Prostate gland (tissue), 2 donors: ENCODE measurements at regions not wholly inside any gene's neighbourhood (a gene's known extent, or its start where the extent isn't known, plus 50 kb on each side); places are given as distances from the start of the nearest gene placed in this dataset.

Experiments
- DNase-seq: peaks from one replicate; pipeline ENCODE4 v3.0.0-alpha.2; 2019; ENCODE audit warnings: low spot score
- H3K27ac ChIP-seq, 2 donors: fragments of 200-600 bp; sonication (generic); 2 replicates each; pipeline ENCODE4 v1.5.1; 2017 to 2019
- H3K27me3 ChIP-seq: fragments of 200-600 bp; sonication (generic); replicated peaks from 2 replicates; pipeline ENCODE4 v1.5.1; 2019; ENCODE audit not compliant: insufficient read depth
- H3K36me3 ChIP-seq, 2 donors: fragments of 200-600 bp; sonication (generic); 1 replicate in 1 of 2; 2 replicates in 1 of 2; pipeline versions ENCODE4 v1.5.1 to v1.8.1; 2017 to 2019
- H3K4me1 ChIP-seq: fragments of 200-600 bp; sonication (generic); replicated peaks from 2 replicates; pipeline ENCODE4 v1.5.1; 2019
- H3K4me3 ChIP-seq, 2 donors: fragments of 200-600 bp; sonication (generic); 2 replicates each; pipeline ENCODE4 v1.5.1; 2017 to 2019
- H3K9me3 ChIP-seq: fragments of 200-600 bp; sonication (generic); 2 replicates; pipeline ENCODE4 v1.5.1; 2017
- POLR2A ChIP-seq: fragments of 450-650 bp; IDR thresholded peaks from one replicate; pipeline ENCODE4 v1.6.1; 2016; ENCODE audit warnings: antibody characterized with exemption, mild to moderate bottlenecking
- POLR2AphosphoS5 ChIP-seq: sonication (generic); formaldehyde crosslinking; IDR thresholded peaks from one replicate; pipeline ENCODE4 v1.6.1; 2017; ENCODE audit warnings: antibody characterized with exemption
- WGBS: methylation state at CpG from one replicate; pipeline ENCODE4 v1.1.5; 2018; 5-methylcytosine and 5-hydroxymethylcytosine counted together
- intact Hi-C: fragments of 100-400 bp; cut with DNase I; formaldehyde crosslinking; loops from one replicate; pipeline ENCODE4 v1.14.2; 2022
- TF ChIP-seq, protein P1 (sequence below), 4 experiments: fragments of 200-600 bp in 2 of 4; fragments of 450-650 bp in 2 of 4; sonication (generic) in 2 of 4; IDR thresholded peaks; 1 replicate in 3 of 4; 2 replicates in 1 of 4; pipeline ENCODE4 v1.5.1; 2016 to 2019; ENCODE audit warnings: antibody characterized with exemption in 4 of 4, mild to moderate bottlenecking in 2 of 4, moderate library complexity in 2 of 4

DNA sequence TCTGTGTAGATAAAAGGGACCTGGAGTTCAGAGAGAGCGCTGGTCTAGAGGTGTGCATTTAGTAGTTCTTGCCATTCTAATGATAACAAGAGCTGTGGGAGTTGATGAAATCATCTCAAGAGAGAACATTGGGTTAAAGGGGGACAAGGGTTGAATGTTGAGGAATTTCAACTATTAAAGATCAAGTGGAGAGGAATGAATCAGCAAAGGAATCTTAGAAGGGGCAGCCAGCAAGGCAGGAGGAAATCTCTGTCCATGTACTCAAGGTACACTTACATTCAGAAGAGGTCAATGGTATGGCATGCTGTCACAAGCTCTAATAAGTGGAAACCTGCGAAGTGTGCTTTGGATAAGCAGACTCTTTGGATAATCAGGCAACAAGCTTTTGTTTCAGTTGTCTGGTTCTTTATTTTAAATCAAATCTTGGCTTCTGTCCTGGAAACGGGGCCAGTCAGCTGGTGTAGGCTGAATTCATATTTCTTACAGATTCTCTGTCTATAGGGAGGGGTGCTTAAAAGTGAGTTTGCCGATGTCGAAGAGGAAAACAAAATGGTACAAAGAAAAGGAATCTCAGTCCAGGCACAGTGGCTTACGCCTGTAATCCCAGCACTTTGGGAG, 320.5 kb upstream of the CD180 start:
- Histone ChIP-seq H3K4me1 (no peaks in the 10 kb centered on the region), H3K27me3 (no peaks in the 10 kb centered on the region), H3K36me3 (no peaks in the 10 kb centered on the region), H3K27ac (no peak overlapping the region), H3K9me3 (no peaks in the 10 kb centered on the region), H3K4me3 (no peak overlapping the region)
- 75% methylated on average over 6 of the region's 6 CpGs for WGBS
- intact Hi-C loops = no loop called here
- DNase-seq = no peak
- TF ChIP-seq POLR2AphosphoS5 (no peak), POLR2A (no peak)
- TF ChIP-seq, protein P1, sequence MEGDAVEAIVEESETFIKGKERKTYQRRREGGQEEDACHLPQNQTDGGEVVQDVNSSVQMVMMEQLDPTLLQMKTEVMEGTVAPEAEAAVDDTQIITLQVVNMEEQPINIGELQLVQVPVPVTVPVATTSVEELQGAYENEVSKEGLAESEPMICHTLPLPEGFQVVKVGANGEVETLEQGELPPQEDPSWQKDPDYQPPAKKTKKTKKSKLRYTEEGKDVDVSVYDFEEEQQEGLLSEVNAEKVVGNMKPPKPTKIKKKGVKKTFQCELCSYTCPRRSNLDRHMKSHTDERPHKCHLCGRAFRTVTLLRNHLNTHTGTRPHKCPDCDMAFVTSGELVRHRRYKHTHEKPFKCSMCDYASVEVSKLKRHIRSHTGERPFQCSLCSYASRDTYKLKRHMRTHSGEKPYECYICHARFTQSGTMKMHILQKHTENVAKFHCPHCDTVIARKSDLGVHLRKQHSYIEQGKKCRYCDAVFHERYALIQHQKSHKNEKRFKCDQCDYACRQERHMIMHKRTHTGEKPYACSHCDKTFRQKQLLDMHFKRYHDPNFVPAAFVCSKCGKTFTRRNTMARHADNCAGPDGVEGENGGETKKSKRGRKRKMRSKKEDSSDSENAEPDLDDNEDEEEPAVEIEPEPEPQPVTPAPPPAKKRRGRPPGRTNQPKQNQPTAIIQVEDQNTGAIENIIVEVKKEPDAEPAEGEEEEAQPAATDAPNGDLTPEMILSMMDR (IDR thresholded peaks at IDR 0.05) = no peak

DNA sequence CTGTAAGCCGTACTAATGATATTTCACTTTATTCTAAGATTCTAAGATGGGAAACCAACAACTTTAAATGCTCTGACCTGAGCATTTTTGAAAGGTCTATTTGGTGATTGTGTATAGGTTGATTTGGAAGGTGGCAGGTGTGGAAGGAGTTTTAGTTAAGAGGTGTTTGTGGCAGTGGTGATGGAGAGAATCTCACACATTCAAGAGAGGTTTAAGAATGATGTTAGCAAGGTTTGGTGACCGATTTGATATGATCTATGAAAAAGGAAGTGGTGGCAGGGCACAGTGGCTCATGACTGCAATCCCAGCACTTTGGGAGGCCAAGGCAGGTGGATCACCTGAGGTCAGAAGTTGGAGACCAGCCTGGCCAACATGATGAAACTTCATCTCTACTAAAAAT, 319.2 kb upstream of the CD180 start:
- no peak for DNase-seq
- Histone ChIP-seq H3K4me3 (no peak overlapping the region), H3K36me3 (no peaks in the 10 kb centered on the region), H3K4me1 (no peaks in the 10 kb centered on the region), H3K27me3 (no peaks in the 10 kb centered on the region), H3K9me3 (no peaks in the 10 kb centered on the region), H3K27ac (no peak overlapping the region)
- intact Hi-C loops = no loop called here
- 95% methylated on average over 2 of the region's 2 CpGs for whole genome bisulfite sequencing
- TF ChIP-seq, protein P1 (IDR thresholded peaks at IDR 0.05) = no peak
- TF ChIP-seq POLR2AphosphoS5 = no peak
- TF ChIP-seq POLR2A = no peak

DNA sequence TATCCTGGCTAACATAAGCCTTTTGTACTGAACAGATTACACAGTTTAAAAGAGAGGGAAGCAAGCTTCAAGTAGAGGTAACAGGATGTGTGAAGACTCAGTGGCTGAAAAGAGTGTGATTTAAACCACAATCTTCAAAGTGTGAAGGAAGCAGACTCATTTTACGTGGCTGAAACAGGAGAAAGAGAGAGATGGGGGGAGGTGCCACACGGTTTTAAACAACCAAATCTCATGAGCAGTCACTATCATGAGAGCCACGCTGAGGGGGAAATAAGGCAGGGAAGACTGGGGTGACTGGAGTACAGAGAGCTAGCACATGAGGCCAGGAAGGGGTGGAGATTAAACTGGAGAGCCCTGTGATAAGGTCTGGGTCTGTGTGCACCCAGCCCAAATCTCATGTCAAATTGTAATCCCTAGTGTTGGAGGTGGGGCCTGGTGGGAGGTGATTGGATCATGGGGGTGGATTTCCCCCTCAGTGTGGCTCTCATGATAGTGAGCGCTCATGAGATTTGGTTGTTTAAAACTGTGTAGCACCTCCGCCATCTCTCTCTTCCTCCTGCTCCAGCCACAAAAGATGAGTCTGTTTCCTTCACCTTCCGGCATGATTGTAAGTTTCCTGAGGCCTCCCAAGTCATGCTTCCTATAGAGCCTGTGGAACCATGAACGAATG, 318.6 kb upstream of the CD180 start:
- intact Hi-C loops = no loop called here

DNA sequence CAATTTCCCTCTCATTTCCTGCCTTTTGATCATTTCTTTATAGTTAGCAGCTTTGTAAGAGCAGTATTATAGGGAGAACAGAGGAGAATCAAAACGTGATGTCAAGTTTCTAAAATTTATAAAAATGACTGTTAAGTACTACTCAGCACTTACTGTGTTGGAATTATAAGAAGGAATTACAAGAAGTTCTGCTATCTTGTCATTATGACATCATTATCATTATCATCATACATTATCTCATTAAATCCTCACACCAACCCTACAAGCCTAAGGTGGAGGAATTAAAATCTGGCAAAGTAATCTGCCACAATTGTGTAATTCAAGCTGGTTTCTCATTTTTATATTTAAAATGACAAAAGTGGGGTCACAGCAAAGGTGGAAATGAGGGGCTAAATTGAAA, 316.2 kb upstream of the CD180 start:
- Histone ChIP-seq H3K27ac (no peak overlapping the region), H3K4me3 (no peak overlapping the region), H3K9me3 (no peaks in the 10 kb centered on the region), H3K36me3 (no peaks in the 10 kb centered on the region), H3K4me1 (no peaks in the 10 kb centered on the region), H3K27me3 (no peaks in the 10 kb centered on the region)
- DNase-seq = no peak
- TF ChIP-seq POLR2A (no peak), POLR2AphosphoS5 (no peak)
- TF ChIP-seq, protein P1 (IDR thresholded peaks at IDR 0.05) = no peak
- intact Hi-C loops = no loop called here
- WGBS = 74% methylated on average over 1 of the region's 1 CpG

More for the DNA sequence above, 318.6 kb upstream of the CD180 start:
- no peaks in the 10 kb centered on the region for H3K27me3 ChIP-seq
- no peak overlapping the region for H3K27ac ChIP-seq
- no peaks in the 10 kb centered on the region for H3K9me3 ChIP-seq
- no peak overlapping the region for H3K4me3 ChIP-seq
- WGBS = 95% methylated on average over 7 of the region's 7 CpGs
- TF ChIP-seq POLR2AphosphoS5 = no peak
- TF ChIP-seq POLR2A = no peak
- TF ChIP-seq, protein P1 (IDR thresholded peaks at IDR 0.05) = no peak
- H3K36me3 ChIP-seq = no peaks in the 10 kb centered on the region
- no peak for DNase-seq
- no peaks in the 10 kb centered on the region for H3K4me1 ChIP-seq

DNA sequence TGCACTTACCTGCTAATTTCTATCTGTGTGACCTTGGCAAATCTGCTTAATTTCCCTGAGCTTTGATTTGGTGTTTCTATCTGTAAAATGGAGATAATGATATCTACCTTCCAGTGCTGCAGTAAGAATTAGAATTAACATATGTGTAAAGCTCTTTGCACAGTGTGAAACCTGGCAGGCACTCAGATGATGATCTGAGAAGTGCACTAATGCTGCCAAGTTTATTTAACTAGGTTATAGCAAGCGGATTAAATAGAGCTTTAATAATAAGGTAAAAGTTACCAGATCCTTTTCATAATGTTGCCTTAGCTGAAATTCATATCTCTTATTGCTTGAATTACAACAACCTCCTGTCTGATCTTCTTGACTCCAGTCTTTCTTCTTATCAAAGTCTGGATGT, 315.3 kb upstream of the CD180 start:
- H3K9me3 ChIP-seq = no peaks in the 10 kb centered on the region
- H3K27me3 ChIP-seq = no peaks in the 10 kb centered on the region
- DNase-seq = no peak
- WGBS = 40% methylated on average over 1 of the region's 1 CpG
- no peak for TF ChIP-seq POLR2AphosphoS5
- TF ChIP-seq, protein P1 (IDR thresholded peaks at IDR 0.05) = no peak
- no peak for TF ChIP-seq POLR2A
- H3K27ac ChIP-seq = no peak overlapping the region
- H3K36me3 ChIP-seq = no peaks in the 10 kb centered on the region
- H3K4me3 ChIP-seq = no peak overlapping the region
- intact Hi-C loops = no loop called here
- no peaks in the 10 kb centered on the region for H3K4me1 ChIP-seq
